ENCODE measurements at regions not wholly inside any gene's neighbourhood (a gene's known extent, or its start where the extent isn't known, plus 50 kb on each side); places are given as distances from the start of the nearest gene placed in this dataset.
A peak's percentile ranks its signal among the peaks of the same experiment; 100 is the strongest.

- no peak for DNase-seq (ENCODE audit: low read depth)
- no peak for TF ChIP-seq CTCF (conservative IDR thresholded peaks at IDR 0.05; ENCODE audit: low read depth, low read length)
- no peak overlapping the region for H3K4me3 ChIP-seq (ENCODE audit: low read depth, low read length)
Observed at GRCh38 chr5:124679578-124680199, 66.8 kb downstream of the ZNF608 start.

- no peak for DNase-seq (ENCODE audit: low read depth)
- no peak for TF ChIP-seq CTCF (conservative IDR thresholded peaks at IDR 0.05; ENCODE audit: low read depth, low read length)
Observed at GRCh38 chr5:124678922-124679519, 67.4 kb downstream of the ZNF608 start.

GRCh38 chr5:124678468-124678867 lies 68.0 kb downstream of the ZNF608 start:
- no peak overlapping the region for H3K4me3 ChIP-seq (ENCODE audit: low read depth, low read length)
- no peak for TF ChIP-seq CTCF (conservative IDR thresholded peaks at IDR 0.05; ENCODE audit: low read depth, low read length)
- no peak for DNase-seq (ENCODE audit: low read depth)

More at GRCh38 chr5:124678922-124679519, 67.4 kb downstream of the ZNF608 start:
- no peak overlapping the region for H3K4me3 ChIP-seq (ENCODE audit: low read depth, low read length)

- DNase-seq (ENCODE audit: low read depth): peak; percentile 68
- no peak overlapping the region for H3K4me3 ChIP-seq (ENCODE audit: low read depth, low read length)
- no peak for TF ChIP-seq CTCF (conservative IDR thresholded peaks at IDR 0.05; ENCODE audit: low read depth, low read length)
Observed at GRCh38 chr5:124677374-124678351, 68.8 kb downstream of the ZNF608 start.

GRCh38 chr5:124675931-124676846 lies 70.2 kb downstream of the ZNF608 start:
- TF ChIP-seq CTCF (conservative IDR thresholded peaks at IDR 0.05; ENCODE audit: low read depth, low read length): no peak

GRCh38 chr5:124671193-124671592 lies 75.2 kb downstream of the ZNF608 start:
- no peak overlapping the region for H3K4me3 ChIP-seq (ENCODE audit: low read depth, low read length)
- no peak for TF ChIP-seq CTCF (conservative IDR thresholded peaks at IDR 0.05; ENCODE audit: low read depth, low read length)
- DNase-seq (ENCODE audit: low read depth): no peak

More at GRCh38 chr5:124675931-124676846, 70.2 kb downstream of the ZNF608 start:
- no peak for DNase-seq (ENCODE audit: low read depth)
- H3K4me3 ChIP-seq (ENCODE audit: low read depth, low read length): no peak overlapping the region

All from choroid plexus epithelial cell (primary cell).